ENCODE measurements at regions not wholly inside any gene's neighbourhood (a gene's known extent, or its start where the extent isn't known, plus 50 kb on each side); places are given as distances from the start of the nearest gene placed in this dataset.
"Not testable (repeated sequence)": the region's sequence is repeated elsewhere in the genome, so short reads cannot be mapped to it uniquely, and the experiment has no call there.

DNA sequence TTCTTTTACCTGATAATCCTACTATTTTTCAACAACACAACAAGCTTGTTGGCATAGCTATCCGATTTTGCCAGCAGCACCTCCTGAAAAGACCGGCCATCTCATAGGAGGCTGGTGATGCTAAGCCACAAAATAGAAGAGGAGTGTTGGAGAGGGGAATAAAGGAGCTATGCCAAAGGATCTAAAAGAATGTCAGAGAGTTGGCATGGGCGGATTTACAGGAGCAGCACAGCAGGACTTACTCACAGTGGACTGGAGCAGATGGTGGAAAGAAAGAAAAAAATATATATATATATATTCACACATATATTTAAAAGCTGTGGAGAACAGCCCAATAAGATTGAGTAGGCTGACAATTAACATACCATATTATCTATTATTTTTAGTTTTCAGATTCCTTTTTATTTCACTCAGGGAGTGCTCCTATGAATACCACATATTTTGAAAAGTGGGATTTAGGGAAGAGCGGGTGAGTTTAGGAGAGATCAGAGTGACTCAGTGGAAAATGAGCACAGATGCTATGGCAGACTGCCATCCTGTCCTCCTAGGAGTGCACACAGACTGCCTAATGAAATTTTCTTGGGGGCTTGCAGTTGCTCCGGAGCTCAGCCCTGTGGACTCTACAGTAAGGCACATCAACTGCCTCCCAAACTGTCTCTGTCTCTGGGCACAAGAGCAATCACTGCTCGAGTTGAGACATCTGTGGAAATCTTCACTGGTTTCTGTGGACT is 394.4 kb upstream of the CHRM3 start:
- ATAC-seq = no peak

- ATAC-seq = no peak
These were observed 401.1 kb upstream of the CHRM3 start for GRCh38 chr1:238985312-238985711.

DNA sequence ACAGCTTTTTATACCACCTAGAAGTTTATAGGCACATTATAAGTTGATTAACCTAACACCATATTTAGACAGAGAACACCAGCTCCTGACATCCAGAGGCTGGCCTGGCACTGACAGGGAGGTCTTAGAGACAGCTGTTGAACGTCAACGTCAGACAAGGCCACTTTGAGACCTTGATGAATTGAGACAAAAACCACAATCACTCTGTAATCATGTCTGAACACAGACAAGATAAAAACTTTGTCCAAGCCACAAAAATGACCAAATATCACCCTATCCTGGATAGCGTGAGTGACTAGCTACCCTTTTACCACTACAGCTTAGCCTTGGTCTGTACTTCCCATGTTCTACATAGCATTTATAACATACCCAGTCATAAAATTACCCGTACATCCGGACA is 403.6 kb upstream of the CHRM3 start:
- no peak for ATAC-seq

DNA sequence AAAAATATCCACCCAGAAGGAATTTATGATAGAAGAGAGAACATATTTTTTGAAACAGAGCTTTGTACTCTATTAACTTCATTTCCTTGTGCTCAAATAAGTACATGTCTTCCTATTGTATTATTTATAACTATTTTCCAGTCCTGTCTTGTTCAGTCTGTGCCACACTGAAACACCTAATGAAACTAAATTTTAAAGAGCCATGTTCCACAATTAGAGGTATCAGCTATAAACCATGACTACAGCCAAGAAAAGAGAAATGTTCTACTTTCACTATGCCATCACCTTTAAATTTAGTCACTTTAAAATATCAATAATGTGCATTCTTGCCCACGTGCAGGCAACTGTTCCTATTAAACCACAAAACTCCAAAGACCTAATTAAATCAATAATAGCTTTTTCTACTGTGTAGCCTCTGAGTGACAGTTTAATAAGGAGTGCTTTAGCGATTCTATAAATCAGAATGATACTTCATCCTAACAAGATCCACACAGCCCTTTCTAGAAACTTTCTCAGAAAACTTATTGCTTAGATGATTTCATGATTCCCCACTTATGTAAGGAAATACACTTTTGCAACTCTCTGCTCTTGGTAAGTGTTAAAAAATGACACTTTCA is 404.9 kb upstream of the CHRM3 start:
- no peak for ATAC-seq

- ATAC-seq = no peak
These were observed 406.3 kb upstream of the CHRM3 start for GRCh38 chr1:238980053-238980452.

DNA sequence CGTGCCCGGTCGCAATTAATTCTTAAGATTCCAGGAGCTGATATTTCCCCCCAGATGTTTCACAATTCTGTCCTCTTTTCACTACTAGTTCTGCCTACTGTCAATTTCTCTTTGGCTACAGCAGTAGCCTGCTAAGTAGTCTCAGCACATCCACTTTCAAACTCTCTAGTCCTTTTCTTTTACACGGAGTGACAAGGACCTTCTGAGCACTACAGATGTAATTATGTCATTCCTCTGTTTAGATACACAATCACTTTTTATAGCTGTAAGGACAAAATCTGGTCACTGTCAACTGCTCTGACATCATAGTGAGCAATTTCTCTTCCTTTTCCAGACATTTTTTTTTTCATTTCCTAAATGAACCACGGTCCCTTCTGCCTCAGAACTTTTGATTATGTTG is 421.7 kb upstream of the CHRM3 start:
- no peak for ATAC-seq

- ATAC-seq = no peak
These were observed 423.4 kb upstream of the CHRM3 start for GRCh38 chr1:238962941-238963340.

DNA sequence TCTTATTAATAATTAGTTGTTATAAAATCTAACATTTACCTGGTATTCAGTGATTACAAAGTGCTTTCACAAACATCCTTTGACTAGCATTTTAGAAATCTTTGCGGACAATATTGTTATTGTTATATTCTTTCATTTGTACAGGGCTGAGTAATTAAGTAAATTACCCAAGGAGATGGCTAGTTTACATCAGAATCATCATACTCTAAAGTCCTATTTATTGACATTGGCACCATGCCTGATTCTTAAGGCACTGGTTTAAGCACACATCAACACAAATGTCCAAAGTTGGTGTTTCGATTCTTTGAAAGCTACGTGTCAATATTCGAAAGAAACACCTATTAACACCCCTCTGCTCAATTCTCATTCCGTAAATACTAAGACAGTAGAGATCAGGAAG is 424.6 kb upstream of the CHRM3 start:
- no peak for ATAC-seq

DNA sequence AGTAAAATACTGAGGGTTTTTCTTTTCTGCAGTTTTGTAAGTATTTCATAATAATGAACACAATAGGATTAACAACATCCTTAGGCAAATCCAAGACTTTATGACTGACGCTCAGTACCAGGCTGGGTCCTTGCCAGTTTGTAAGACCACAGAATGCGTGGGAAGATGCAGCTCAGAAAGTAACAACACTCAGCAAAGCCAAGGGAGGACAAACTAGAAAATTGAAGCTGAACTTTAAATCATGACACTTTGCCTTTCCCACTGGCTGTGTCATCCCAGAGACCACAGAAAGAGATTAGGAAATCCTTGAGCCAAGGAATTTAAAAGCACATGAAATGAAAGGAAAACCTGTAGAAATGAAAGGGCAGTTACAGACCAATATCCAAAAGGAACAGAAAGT is 426.3 kb upstream of the CHRM3 start:
- no peak for ATAC-seq

DNA sequence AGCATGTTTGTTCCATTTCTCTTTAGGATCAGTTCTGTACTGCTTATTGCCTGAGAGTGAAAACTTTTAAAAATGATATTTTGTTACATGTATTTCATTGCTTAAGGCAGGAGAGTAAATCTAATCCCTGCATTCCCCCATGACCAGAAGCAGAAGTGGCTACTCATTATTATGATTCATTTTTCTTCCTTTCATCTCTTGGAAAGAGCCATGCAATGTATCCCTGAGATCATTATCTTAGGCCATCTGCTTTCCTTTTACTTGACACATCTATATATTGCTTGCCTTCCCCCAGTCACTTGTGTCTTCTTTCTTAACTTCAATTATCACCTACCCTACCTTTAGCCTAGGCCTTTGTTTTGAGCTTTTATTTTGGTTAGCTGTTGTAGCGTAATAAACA is 430.4 kb upstream of the CHRM3 start:
- no peak for ATAC-seq

DNA sequence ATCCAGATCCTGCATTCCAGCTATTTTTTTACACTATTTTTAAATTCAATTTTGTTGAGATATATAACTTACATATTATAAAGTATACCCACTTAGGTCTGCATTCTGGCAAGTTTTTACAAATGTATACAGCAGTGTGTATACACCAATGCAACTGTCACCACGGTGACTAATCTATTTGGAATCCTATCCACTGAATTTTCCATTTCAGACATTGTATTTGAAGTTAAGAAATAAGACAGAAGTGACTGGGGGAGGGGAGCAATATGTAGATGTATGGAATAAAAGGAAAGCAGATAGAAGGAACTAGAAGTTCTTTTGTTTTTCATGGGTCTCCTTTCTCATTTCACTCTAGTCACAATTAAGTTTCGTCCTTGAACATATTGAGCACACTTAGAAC is 431.5 kb upstream of the CHRM3 start:
- no peak for ATAC-seq

DNA sequence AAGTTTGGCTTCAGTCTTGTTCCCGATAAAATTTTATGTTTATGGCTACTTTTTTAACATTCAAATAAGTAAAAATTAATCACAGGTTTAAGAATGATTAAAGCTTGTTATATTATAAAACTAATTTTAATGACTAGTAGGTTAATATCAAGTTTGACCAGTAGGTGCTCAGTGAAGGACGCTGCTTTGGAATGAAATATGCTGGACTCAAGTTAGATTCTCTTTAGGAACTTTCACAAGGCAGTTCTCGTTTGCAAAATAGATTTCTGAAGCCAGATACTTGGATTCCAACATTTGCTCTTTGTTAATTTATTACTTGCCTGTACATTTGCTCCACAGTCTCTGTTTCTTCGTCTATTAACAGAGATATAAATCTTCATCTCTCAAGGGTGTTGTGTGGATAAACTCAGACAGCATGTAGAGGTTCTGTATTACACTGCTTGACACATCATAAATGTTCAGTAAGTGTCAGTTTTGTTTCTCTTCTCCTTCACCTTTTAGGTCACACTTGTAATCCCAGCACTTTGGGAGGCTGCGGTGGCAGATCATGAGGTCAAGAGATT is 432.8 kb upstream of the CHRM3 start:
- no peak for ATAC-seq

GRCh38 chr1:238951809-238952208 is 434.6 kb upstream of the CHRM3 start:
- no peak for ATAC-seq

DNA sequence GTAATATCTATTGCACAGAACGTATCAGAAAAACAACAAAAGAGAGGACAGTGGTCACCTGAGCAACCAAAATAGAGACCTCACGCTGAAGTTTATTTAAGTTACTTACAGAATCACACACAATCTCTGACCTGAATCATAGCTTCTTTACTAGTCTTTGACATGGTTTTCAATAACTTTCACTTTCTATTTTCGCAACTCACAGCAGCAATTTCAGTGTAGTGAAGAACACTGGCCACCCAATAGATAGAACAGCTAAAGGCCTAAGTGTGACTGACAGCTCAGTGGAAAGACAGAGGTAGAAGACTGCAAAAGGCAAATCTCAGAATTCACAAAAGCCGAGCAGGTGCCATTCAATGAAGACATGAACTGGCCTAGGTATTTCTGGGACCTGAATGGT is 435.6 kb upstream of the CHRM3 start:
- ATAC-seq = no peak

DNA sequence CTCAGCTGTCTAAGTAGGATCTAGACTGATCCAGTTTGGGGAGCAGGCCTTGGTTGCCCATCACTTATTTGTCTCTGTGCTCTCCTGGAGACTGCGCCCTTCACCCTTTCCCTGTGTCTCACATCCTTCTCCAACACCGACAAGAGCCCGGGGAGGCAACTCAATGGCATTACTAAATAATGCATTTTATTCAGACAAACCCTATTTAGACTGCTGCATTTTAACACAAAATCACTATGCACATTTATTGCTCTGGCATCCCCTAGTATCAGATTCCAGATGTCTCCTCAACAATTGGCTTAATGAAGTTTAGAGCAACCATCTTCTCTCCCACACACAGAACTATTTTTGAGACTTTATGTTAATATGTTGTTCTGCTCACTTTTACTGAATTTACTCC is 436.4 kb upstream of the CHRM3 start:
- no peak for ATAC-seq

DNA sequence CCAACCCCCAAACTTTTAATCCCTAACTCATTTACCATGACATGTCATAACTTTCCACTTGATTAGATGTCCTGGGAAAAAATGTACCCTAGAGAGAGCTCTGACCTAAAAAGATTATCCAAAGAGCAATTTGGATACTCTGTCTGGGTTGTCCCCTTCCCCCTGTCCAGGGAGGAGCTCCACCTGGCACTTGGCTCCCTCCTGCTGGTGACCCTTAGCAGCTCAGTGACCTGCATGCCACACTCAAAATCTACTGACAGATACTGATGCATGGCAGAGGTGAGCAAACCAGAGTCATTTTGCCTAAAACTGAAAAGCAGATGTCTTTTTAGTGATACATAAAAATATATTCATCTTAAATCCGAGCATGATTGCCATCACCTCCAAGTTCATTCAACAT is 442.3 kb upstream of the CHRM3 start:
- no peak for ATAC-seq

DNA sequence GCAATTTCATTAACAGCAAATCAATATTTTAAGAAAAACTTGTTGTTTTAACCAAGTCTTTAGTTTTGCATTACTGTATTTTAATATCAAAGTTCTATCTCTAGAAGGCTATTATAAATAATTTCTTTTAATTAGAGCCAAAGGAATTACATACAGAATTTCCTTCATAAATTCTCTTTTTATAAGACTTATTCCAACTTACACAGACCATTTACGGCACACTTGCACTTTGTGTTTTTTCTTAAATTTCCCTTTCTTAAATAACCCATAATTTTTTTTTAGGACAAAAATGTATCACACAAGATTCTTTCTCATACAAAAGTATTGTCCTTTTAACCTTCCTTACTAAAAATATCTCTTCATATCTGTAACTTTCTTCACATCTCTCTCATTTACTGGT is 458.5 kb upstream of the CHRM3 start:
- ATAC-seq = no peak

- no peak for ATAC-seq
These were observed 469.5 kb upstream of the CHRM3 start for GRCh38 chr1:238916828-238917227.

DNA sequence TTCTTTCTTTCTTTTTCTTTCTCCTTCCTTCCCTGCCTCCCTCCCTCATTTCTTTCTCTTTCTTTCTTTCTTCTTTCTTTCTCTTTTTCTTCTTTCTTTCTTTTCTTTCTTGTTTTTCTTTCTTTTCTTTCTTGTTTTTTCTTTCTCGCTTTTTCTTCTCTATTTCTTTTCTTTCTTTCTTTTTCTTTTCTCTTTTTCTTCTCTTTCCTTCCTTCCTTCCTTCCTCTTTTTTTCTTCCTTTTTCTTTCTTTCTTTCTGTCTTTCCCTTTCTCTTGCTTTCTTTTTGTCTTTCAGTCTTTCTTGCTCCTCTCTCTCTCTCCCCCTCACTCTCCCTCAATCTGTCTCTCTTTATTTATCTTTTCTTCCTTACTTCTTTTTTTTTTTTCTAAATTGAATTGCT is 472.0 kb upstream of the CHRM3 start:
- no peak for ATAC-seq

DNA sequence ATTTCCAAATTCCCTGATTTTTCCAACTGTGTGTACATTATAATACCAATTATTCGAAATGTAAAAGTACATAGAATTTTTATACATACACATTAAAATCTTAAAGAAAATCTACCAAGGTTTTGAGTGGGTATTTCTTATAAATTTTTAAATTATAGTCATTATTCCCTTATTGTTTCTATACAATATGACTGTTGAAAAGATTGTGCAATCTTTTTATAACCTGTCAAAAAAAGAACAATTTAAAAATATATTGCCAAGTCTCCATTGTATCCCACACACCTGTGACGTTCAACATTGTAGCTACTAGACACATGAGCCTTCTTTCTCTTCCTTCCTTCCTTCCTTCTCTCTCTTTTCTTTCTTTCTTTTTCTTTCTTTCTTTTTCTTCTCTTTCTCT is 473.2 kb upstream of the CHRM3 start:
- no peak for ATAC-seq

DNA sequence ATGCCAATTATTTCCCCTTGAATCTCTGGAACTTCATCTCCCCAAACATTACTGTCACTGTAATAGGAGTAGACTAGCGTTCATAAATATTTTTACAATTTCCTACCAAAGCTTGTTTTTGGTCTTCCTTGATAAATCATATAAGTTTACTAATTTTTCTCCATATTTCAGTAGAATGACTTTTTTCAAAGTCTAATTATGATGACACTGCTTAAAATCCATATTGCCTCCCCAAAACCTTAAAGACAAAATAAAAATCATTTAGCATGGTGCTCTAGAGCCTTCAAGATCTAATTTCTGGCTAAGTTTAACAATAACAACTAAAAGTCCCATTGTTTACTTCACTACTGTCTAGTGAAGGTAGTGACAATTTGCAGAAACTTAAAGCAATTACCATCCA is 474.2 kb upstream of the CHRM3 start:
- ATAC-seq = no peak

DNA sequence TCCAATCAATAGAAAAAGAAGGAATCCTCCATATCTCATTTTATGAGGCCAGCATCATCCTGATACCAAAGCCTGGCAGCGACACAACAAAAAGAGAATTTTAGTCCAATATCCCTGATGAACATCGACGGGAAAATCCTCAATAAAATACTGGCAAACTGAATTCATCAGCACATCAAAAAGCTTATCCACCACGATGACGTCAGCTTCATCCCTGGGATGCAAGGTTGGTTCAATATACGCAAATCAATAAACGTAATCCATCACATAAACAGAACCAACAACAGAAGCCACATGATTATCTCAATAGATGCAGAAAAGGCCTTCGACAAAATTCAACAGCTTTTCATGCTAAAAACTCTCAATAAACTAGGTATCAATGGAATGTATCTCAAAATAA is 483.6 kb upstream of the CHRM3 start:
- ATAC-seq = not testable (repeated sequence)

GRCh38 chr1:238900334-238900865 is 486.0 kb upstream of the CHRM3 start:
- ATAC-seq = no peak

GRCh38 chr1:238898856-238899255 is 487.5 kb upstream of the CHRM3 start:
- no peak for ATAC-seq
